GM12874 (cell line): ENCODE measurements at regions not wholly inside any gene's neighbourhood (a gene's known extent, or its start where the extent isn't known, plus 50 kb on each side); places are given as distances from the start of the nearest gene placed in this dataset.

Experiments
- CTCF ChIP-seq: IDR thresholded peaks from 2 replicates; pipeline ENCODE4 v1.5.1; 2011; ENCODE audit warnings: low read depth, mild to moderate bottlenecking, control low read depth, low read length, moderate library complexity; ENCODE audit not compliant: insufficient read depth

DNA sequence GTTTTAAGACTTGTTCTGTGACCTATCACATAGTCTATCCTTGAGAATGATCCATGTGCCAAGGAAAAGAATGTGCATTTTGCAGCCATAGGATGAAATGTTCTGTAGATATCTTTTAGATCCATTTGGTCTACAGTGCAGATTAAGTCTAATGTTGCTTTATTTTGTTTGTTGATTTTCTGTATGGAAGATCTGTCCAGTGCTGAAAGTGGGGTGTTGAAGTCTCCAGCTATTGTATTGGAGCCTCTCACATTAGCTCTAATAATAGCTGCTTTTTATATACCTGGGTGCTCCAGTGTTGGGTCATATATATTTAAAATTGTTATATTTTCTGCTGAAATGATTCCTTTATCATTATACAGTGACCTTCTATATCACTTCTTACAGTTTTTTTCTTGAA lies 155.6 kb upstream of the MON1B start:
- no peak for TF ChIP-seq CTCF

DNA sequence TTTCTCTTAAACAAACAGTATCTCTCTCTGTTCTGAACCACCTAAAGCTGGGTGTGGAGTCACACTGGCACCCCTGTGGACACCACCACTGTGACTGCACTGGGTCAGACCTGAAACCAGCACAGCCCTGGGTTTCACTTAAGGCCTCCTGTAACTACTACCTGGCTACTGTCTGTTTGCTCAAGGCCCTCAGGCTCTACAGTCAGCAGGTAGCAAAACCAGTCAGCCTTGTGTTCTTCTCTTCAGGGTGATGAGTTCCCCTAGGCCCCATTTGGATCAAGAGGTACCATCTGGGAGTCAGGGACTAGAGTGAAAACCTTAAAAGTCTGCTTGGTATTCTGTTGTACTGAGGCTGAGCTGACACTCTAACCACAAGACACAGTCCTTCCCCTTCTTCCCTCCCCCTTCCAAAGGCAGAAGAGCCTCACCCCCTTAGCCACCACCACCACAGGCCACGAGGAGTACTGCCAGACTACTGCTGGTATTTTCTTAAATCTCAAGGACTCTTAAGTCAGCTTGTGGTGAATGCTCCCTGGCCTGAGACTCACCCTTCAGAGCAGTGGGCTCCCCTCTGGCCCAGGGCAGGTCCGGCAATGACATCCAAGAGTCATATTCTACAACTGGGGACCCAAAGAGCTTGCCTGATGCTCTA lies 153.2 kb upstream of the MON1B start:
- no peak for TF ChIP-seq CTCF

DNA sequence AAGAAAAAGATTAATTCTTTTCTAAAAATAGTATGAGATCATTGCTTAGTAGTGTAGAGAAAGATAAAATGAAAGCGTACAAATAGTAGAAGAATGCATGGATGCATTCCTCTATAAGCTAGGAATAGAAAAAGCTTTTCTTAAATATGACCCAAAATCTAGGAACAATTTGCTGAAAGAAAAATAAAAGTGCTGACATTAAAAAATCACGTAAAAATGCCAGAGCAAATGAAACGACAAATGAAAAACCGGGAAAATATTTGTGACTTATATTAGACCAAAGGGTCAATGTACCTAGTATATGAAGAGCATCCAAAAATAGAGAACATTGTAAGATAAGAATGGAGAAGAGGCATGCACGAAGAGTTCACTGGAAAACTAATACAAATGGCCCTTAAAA lies 149.5 kb upstream of the MON1B start:
- TF ChIP-seq CTCF: no peak

GRCh38 chr16:77043076-77043475 lies 147.9 kb upstream of the MON1B start:
- no peak for TF ChIP-seq CTCF

GRCh38 chr16:77046206-77046605 lies 144.8 kb upstream of the MON1B start:
- no peak for TF ChIP-seq CTCF

GRCh38 chr16:77048085-77048484 lies 142.9 kb upstream of the MON1B start:
- no peak for TF ChIP-seq CTCF

DNA sequence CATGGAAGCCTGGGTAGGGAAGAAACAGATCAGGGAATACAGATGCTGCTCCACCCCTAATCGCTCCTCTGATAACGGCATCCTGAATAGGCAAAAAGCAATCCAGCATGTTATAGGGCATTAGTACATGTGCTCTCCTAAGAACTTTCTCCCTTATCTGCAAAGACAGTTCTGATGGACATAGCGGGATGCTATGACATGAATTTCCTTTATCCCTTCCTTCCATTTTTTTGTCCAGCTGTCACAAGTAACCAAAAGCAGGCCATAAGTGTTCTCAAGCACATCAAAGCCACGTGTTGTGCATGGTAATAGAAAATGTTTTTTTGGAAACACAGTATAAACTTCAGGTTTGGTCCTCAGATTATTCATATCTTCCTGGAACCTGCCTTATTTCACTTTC lies 141.4 kb upstream of the MON1B start:
- TF ChIP-seq CTCF: no peak
